GM18517 (cell line): ENCODE measurements at regions not wholly inside any gene's neighbourhood (a gene's known extent, or its start where the extent isn't known, plus 50 kb on each side); places are given as distances from the start of the nearest gene placed in this dataset.

Experiments
- ATAC-seq: cut with Tn5 transposase; IDR thresholded peaks from one replicate; pipeline ENCODE4 v1.9.1; 2021; ENCODE audit warnings: mild to moderate bottlenecking, moderate library complexity; ENCODE audit not compliant: unreplicated experiment

DNA sequence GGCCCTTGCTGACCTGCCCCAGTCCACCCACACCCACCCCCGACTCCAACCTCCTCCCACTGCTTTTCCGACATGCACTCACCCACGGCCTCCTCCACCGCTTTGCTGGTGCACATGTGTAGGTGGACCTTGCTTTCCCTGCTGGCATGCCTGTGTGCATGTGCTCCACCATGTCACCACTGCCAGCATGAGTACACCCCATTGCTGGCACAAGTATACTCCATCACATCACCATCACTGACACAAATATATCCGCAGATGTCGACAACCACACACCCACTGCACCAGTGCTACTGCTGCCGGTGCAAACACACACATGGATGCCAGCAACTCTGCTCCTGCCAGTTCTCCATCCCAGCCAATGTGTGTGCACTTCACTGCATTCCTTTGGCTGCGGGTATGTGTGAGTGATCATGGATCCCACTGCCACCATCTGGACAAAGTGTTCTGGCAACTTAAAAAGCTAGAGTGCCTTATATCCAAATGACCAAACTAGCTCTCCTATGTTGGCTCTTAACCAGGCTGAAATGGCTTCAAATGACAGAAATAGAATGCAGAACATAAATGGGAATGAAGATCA is 1072.3 kb downstream of the RAPGEF2 start:
- ATAC-seq: no peak

DNA sequence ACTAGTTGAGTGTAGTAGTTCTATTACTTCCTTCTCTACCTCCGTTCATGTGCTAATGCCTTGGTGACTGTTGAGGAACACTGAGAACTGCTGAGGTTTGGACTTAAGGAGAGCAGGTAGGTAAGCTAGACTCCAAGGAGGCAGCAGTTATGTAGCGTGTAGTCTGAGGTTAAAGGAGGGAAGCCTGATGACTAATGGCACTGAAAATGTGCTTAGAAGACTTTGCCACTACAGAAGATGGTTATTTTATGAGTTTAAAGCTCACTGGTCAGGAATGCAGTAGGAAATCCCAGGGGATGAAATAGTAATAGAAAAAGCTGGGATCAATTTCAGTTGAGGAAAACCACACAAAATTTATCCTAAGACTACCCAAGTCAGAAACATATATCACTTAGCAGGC is 1077.3 kb downstream of the RAPGEF2 start:
- no peak for ATAC-seq

DNA sequence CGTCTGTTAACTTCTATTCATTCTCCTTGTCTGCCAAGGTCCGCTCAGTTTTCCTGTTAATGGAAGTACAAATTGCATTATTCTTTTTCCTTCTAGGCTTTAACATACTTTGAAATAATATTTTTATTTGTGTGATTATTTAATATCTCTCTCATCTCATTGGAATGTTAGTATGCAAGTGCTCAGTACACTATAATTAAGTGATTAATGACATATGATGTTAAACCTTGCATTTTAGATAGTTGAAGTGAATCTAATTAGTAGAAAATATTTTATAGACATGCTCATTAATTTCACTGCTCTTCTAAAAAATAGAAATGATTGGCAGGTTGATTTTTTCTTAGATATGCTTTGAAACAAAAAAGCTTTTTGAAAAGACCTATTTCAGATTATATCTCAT is 1079.8 kb downstream of the RAPGEF2 start:
- ATAC-seq: no peak

DNA sequence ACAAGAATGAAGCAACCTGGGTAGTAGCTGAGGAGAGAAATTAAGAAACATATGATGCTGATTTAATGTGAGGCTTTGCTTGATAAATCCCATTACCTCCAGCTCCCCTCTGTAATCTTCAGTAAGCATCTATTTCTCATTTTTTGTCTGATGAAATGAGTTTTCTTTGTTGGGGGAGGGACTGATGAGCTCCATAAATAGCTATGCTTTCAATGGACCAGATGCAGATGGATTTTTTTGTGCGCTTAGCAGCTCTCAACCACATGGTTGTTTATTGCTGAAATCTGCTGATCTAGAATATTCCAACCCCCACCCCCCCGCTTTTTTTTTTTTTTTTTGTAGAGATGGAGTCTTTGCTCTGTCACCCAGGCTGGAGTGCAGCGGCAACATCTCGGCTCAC is 1082.0 kb downstream of the RAPGEF2 start:
- no peak for ATAC-seq

DNA sequence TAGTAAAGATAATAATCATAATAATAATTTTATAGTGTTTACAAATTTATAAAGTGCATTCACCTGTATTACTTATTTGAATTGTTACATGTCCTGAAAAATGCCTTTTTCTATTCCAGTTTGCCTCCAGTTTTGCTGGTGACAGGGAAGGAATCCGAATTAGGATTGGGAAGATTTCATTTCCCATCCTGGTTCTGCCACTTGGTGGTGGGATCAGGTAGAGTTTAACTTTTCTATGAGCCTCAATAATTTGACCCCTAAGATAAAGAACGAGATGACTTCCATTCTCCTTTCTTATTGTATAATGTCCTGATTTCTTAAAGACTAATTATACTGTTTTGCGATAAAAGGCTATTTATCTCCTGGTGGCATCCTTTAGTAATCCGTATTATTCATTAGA is 1090.9 kb downstream of the RAPGEF2 start:
- no peak for ATAC-seq

DNA sequence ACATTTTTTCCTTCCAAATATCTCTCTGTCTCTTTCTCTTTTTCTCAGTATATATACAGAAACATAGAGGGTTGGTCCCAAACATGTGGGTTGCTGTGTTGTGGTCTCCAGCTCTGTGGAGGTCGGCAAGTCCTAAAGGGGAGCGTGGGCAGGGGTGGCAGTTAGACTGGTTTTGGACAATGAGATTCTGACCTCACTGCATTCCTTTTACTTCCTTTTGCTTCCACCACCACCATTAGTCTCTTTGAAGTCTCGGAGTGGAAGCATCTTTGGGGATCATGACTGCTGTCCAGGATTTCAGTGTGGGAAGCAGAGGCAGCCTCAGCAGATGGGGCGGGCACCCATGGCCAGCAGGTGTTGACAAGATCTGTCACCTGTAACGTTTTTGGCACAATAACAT is 1091.8 kb downstream of the RAPGEF2 start:
- no peak for ATAC-seq

DNA sequence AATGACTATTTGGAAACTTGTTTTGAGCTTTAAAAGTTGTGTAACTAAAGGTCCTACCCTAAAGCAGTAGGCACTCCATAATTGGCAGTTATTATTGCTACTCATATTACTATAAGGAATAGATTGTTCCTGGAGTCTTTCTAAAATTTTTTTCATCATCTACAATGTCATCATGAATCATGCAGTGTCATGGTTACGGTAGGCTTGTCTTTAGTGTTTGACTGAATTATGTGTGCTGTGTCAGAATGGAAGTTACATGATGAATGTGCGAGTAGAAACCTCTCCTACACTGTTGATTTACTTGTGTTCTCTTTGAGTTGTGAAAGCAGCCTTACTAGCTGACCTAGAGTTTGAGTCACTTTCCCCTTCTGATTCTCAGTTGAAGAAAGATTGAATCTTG is 1099.9 kb downstream of the RAPGEF2 start:
- no peak for ATAC-seq

DNA sequence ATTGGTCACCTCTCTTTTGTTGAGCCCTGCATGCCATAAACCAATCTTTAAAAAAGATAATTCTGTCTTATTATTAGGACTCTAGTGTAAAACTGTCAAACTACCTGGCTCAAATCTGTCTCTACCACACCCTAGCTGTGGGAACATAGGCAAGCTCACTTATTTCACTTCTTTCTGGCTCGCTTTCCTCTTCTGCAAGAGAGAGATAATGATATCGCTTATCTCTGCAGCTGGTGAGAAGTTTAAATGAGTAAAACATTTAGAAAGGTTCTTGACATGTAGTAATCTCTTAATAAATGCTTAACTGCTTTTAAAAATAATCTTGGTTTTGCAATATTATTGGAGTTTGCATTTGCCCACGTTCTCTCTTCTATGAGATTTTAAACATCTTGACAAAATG is 1109.2 kb downstream of the RAPGEF2 start:
- ATAC-seq: no peak

DNA sequence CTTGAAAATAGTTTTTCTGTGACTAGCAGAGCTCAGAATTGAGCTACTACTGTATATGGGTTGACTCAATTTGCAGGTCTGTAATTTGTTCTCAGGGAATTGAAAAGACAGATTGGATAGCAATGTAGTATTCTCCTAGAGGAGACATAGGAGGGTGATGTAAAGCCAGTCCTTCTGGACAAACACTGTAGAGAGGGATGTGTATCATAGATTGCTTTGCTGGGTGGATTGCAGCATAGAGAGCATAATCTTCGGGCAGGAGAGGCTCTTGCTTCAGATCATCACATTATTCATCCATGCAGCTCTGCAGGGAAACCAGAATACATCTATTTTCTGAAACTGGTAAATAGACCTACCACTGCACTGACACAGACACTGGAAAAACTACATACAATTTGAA is 1110.5 kb downstream of the RAPGEF2 start:
- no peak for ATAC-seq

DNA sequence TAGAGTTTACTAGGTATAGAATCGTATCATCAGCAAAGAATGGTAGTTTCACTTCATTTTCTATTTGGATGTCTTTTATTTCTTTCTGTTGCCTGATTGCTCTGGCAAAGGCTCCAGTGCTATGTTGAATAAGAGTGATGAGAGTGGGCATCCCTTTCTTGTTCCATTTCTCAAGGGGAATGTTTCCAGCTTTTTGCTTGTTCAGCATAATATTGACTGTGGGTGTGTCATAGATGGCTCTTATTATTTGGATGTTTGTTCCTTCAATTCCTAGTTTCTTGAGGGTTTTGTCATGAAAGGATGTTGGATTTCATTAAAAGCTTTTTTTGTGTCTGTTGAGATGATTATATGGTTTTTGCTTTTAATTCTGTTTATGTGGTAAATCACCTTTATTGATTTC is 1114.5 kb downstream of the RAPGEF2 start:
- ATAC-seq: no peak

DNA sequence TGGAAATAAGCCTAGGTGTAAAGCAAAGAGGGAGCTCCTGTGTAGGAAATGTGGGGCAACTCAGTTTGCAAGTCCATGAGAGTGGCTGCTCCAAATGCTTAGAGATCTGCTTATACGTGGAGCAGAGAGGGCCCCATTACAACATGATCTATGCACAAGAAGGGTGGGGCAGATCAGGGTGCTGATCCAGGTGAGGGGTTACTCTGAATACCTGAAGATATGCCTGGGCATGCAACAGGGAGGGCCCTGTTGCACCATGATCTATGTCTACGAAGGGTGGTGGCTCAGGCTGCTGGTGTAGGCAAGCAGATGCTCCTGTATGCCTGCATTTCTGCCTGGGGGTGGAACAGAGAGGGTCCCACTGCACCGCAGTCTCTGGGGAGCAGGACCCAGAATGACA is 1121.2 kb downstream of the RAPGEF2 start:
- ATAC-seq: no peak

DNA sequence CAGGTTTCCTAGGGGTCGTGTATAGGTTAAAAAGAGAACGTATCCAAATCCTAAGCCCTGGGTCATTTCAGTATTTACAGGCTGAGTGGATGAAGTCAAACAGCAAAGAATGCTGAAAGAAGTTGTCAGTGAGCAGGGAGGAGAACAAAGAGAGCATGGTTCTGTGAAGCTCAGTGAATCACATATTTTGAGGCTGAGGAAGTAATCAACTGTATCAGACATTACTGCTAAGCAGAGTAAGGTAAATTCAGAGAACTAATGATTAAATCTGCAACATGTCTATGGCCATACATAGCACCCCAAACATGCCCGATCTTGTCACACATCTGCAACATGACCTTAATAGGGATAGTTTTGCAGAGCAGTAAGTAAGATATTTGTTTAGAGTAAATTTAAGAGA is 1130.3 kb downstream of the RAPGEF2 start:
- no peak for ATAC-seq

DNA sequence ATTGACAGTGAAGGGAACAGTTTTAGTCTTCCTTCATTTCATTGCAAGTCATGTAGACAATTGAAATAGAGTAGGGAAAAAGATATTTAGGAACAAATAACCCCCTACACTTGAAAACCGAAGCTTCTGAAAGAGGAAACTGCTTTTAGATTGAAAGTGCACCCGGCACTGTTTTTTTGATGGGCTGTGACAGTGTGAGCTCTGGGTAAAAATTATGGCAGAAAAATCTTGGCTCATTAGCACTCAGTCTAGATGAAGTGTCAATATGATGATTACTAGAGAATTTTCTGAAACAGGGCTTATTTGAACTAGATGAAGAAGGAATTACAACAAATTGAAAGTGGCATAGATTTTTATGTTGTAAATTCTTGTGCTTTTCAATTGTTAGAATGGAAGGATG is 1132.4 kb downstream of the RAPGEF2 start:
- ATAC-seq: no peak

DNA sequence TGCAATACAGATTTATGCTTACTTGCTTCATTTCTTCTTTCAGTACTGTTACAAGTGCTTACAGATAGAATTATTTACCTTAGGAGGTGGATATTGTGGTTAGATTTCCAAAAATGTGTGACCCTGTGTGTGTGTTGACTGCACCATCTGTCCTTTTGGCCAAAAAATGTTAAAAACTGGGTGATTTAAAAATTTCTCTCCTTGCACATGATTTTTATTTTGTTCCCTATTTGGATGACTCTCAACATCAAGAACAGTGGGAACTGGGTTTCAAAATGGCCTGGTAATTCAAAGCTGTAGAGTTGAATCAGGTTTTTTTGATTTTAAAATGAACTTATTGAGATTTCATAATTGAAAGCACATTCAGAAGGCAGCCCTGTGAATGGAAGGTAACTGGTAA is 1132.9 kb downstream of the RAPGEF2 start:
- ATAC-seq: no peak

DNA sequence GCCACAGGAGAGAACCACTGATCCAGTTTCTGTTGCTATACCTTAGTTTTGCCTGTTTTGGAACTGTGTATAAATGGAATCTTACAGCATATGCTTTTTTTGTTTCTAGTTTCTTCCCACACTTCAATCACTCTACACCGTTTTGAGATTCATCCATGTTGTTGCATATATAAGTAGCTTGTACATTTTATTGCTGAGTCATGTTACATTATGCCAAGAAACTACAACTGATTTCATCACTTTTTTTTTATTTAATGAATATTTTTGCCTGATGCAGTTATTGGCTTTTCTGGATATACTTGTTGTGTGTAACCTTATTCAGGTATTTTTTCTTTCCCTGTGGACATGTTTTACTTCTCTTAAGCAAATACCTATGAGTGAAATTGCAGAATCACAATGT is 1135.9 kb downstream of the RAPGEF2 start:
- no peak for ATAC-seq

DNA sequence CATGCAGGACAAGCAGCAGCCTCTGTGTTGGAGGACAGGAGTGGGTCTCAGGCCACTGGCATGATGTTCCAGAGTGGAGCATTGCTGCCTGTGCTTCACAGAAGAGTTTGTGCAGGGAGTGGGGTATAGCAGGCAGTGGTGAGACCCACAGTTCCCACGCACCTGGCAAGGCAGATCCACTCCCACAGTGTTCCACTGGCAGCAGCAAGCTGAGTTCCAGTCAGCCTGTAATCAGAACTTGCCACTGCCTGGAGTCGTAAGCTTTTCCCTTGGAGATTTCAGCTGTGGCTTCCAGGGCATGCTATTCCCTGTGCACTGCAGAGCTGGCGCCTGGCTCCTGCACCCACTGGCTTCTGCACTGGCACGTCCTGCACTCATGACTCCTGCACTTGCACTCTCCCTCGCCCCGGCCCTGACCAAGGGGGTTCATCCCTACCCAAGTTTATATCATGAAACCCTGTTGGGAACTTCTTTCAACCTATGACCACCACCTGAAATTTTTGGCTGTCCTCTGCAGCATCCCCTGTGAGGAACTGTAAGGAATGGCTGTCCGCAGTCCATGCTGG is 1144.3 kb downstream of the RAPGEF2 start:
- ATAC-seq: no peak

DNA sequence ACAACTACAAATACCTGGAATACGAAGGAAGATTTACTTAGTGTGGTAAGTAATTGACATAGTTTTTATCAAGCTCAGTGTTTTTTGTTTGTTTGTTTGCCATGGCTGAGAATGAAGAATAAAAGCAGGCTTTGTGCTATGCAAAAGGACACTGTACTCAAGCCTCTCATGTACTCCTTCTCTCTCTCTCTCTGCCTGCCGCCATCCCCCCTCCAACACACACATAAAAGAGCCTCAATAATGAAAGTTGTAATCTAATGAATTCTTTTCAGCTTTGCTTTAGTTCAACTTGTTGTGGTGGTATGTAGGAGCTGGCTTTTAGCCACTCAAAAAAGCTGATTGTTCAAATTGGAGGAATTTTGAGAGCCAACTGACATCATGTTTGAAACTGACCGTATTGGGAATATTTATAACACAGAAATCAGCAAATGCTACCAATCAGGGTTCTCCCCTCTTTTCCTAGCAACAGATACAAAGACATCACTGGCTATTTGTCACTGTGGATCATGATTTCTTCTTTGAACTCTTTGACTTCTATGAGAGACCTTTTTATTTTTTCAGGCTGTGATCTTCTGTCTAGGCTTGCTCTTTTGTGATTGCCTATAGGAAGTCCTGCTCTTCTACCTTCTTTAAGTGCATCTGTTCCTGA is 1148.8 kb downstream of the RAPGEF2 start:
- ATAC-seq: no peak

DNA sequence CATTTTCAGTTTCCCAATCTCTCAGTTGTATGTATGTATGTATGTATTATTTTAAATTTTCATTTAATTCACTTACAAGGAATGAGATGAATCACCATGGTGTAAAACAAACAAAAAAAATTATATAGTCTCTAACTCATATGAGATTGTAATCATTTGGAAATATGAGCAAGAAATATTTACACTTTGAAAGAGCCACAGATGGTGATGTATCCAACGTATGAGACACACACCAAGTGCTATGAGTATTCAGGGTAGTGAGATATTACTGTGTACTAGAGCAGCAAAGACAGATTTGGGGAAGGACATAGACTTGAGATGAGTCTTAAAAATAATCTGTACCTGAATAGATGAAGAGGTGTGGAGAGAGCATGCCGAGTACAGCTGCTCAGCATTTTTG is 1154.4 kb downstream of the RAPGEF2 start:
- ATAC-seq: no peak

DNA sequence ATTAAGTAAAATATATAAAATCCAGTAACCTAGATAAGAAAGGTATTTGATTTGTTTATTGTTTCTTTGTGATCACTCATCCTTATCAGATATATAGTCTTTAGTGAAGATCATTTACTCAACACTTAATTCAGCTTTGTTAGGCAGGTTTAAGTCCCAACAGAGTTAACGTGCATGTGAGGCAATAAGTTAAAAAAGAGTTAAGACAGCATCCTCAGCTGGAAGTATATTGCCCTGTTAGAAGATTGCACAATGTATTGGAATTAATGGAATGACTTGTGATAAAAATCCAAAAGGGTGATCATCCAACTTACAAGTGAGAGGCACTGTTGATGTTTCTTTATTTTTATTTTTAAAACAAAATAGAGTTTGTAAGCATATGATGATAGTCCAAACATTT is 1162.1 kb downstream of the RAPGEF2 start:
- no peak for ATAC-seq

DNA sequence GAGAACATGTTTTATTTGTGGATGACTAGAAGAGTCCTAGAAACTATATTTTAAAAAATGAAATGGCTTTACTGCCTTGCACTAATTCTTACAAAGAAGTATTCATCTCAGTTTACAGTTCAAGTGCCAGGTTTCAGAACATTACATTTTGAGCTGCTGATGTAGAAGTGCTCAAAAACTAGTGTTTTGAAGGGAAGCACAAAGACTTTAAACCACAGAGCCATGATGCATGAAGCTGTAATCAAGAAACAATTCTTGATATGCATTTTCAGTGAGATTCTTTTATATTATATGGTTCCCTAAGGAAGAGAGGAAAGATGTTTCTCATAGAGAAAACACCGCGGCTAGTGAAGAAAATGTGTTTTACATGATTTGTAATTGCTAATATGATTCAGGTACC is 1163.0 kb downstream of the RAPGEF2 start:
- no peak for ATAC-seq

DNA sequence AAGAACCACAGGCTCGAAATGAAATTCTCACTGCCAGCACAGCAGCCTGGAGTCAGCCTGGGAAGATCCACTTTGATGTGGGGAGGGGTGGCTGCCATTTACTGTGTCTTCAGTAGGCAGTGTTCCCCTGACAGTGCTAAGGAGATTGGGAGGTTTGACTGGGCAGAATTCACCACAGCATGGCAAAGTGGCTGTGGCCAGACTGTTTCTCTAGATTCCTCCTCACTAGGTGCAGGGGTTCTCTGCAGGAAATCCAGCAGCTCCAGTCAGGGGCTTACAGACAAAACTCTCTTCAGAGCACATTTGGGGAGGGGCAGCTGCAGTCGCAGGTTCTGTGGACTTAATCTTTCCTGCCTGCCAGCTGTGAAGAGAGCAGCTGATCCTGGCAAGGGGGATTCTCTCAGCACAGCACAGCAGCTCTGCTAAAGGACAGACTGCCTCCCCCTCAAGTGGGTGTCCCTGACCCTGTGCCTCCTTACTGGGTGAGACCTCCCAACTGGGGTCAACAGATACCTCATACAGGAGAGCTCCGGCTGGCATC is 1174.0 kb downstream of the RAPGEF2 start:
- no peak for ATAC-seq

DNA sequence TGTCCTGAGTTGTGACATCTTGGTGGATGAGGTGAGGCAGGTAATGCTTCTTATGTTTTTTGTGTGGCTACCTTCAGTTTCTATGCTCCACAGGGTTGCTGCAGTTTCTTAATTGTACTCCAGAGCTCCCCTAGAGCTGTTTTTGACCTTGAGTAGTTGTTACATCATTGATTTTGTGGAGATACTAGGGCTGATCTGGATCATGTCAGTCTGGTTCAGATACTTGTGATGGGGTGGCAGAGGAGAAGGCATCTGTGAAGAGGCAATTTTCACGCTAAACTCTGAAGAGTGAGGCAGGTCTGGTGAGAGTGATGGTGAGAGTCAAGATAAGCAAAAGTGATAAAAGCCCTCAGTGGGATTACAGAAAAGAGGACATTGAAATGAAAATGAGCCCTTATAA is 1180.2 kb downstream of the RAPGEF2 start:
- no peak for ATAC-seq

DNA sequence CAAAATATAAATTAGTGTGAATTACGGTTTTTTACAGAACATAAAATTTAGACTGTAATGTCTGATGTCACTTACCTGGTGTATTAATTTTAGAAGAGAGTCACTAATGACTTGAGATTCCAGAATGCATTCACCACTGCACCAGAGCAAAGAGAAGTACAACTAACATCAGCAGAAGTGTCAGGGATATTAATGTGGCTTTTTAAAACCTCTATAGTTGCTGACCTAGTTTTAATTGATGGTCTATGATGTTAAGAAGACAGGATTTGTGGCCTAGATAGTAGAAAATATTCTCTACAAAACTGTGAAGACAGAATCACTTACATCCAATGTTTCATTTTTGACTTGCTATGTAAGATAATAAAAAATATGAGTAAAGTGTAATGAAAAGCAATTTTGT is 1181.6 kb downstream of the RAPGEF2 start:
- ATAC-seq: no peak
